DND-41 (cell line): ENCODE measurements at regions not wholly inside any gene's neighbourhood (a gene's known extent, or its start where the extent isn't known, plus 50 kb on each side); places are given as distances from the start of the nearest gene placed in this dataset.

ENCODE experiments used
- ATAC-seq: fragments of 200-7000 bp; cut with Tn5 transposase; 3 replicates; pipeline ENCODE4 v1.9.1; 2021; ENCODE audit warnings: low read depth; ENCODE audit not compliant: insufficient read depth
- DNase-seq: peaks from one replicate; pipeline ENCODE4 v3.0.0-alpha.2; 2020
- H2AFZ ChIP-seq: 2 replicates; pipeline ENCODE4 v1.6.0; 2012; ENCODE audit warnings: low read depth, low read length
- H3K27ac ChIP-seq: 2 replicates; pipeline ENCODE4 v1.5.1; 2012; ENCODE audit warnings: low read length, inconsistent platforms
- H3K27me3 ChIP-seq: fragments of 200-600 bp; sonication (generic); 2 replicates; pipeline ENCODE4 v1.6.0; 2012; ENCODE audit warnings: low read length, mild to moderate bottlenecking, inconsistent platforms; ENCODE audit not compliant: insufficient read depth, poor library complexity
- H3K36me3 ChIP-seq: 2 replicates; pipeline ENCODE4 v1.5.1; 2012; ENCODE audit warnings: low read length, inconsistent platforms; ENCODE audit not compliant: insufficient read depth
- H3K4me1 ChIP-seq: 2 replicates; pipeline ENCODE4 v1.5.1; 2012; ENCODE audit warnings: mild to moderate bottlenecking, low read length; ENCODE audit not compliant: insufficient read depth
- H3K4me2 ChIP-seq: 2 replicates; pipeline ENCODE4 v1.6.0; 2012; ENCODE audit warnings: mild to moderate bottlenecking, moderate library complexity, low read length, inconsistent platforms; ENCODE audit not compliant: insufficient read depth
- H3K4me3 ChIP-seq, 2 experiments: fragments of 200-600 bp in 1 of 2; shearing (Covaris generic) in 1 of 2; 2 replicates each; pipeline ENCODE4 v1.5.1; 2012 to 2016; ENCODE audit warnings: inconsistent platforms in 2 of 2, low read length in 2 of 2, mild to moderate bottlenecking in 2 of 2, low read depth in 1 of 2, moderate library complexity in 1 of 2
- H3K79me2 ChIP-seq: 2 replicates; pipeline ENCODE4 v1.6.0; 2012; ENCODE audit warnings: low read length, inconsistent platforms; ENCODE audit not compliant: insufficient read depth
- H3K9ac ChIP-seq: 2 replicates; pipeline ENCODE4 v1.6.0; 2012; ENCODE audit warnings: low read depth, mild to moderate bottlenecking, inconsistent platforms, low read length, moderate library complexity
- H3K9me3 ChIP-seq: 2 replicates; pipeline ENCODE4 v1.5.1; 2012; ENCODE audit warnings: low read length, moderate library complexity, mild to moderate bottlenecking, inconsistent platforms; ENCODE audit not compliant: insufficient read depth, severe bottlenecking
- H4K20me1 ChIP-seq: 2 replicates; pipeline ENCODE4 v1.6.0; 2012; ENCODE audit warnings: low read length; ENCODE audit not compliant: insufficient read depth
- EZH2 ChIP-seq: IDR thresholded peaks from 3 replicates; pipeline ENCODE4 v1.6.1; 2012; ENCODE audit warnings: borderline replicate concordance, low read depth, mild to moderate bottlenecking, moderate library complexity, low read length, inconsistent platforms; ENCODE audit not compliant: severe bottlenecking
- TF ChIP-seq, protein P1 (sequence below): IDR thresholded peaks from 2 replicates; pipeline ENCODE4 v1.5.1; 2012; ENCODE audit warnings: borderline replicate concordance, low read length, moderate library complexity, mild to moderate bottlenecking; ENCODE audit not compliant: poor library complexity, severe bottlenecking; ENCODE audit errors: extremely low read depth

DNA sequence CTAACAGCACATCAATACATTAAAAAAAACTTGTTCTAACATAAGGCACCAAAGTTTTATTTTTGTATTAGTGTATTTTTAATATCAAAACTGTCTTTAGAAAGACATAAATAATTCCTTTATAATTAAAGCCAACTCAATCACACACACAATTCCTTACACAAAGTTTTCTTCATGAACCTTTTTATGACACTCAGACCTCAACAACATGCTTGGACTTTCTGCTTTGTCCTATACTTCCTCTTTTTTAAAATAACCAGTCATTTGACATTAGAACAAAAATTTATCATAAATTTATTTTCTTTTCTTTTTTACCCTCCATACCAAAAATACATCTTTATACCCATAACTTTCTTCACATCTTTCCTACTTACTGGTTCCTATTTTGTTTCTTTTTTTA lies 292.0 kb upstream of the ARID1B start:
- Histone ChIP-seq H3K9ac (no peak overlapping the region), H3K36me3 (no peaks in the 10 kb centered on the region), H2AFZ (no peak overlapping the region), H3K79me2 (no peaks in the 10 kb centered on the region), H3K9me3 (no peaks in the 10 kb centered on the region), H3K27ac (no peak overlapping the region), H3K27me3 (no peaks in the 10 kb centered on the region), H3K4me2 (no peak overlapping the region), H3K4me1 (no peaks in the 10 kb centered on the region), H4K20me1 (no peaks in the 10 kb centered on the region), H3K4me3 (no peak overlapping the region)
- ATAC-seq (no peak), DNase-seq (no peak)
- TF ChIP-seq, protein P1, sequence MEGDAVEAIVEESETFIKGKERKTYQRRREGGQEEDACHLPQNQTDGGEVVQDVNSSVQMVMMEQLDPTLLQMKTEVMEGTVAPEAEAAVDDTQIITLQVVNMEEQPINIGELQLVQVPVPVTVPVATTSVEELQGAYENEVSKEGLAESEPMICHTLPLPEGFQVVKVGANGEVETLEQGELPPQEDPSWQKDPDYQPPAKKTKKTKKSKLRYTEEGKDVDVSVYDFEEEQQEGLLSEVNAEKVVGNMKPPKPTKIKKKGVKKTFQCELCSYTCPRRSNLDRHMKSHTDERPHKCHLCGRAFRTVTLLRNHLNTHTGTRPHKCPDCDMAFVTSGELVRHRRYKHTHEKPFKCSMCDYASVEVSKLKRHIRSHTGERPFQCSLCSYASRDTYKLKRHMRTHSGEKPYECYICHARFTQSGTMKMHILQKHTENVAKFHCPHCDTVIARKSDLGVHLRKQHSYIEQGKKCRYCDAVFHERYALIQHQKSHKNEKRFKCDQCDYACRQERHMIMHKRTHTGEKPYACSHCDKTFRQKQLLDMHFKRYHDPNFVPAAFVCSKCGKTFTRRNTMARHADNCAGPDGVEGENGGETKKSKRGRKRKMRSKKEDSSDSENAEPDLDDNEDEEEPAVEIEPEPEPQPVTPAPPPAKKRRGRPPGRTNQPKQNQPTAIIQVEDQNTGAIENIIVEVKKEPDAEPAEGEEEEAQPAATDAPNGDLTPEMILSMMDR = no peak
- no peak for TF ChIP-seq EZH2

DNA sequence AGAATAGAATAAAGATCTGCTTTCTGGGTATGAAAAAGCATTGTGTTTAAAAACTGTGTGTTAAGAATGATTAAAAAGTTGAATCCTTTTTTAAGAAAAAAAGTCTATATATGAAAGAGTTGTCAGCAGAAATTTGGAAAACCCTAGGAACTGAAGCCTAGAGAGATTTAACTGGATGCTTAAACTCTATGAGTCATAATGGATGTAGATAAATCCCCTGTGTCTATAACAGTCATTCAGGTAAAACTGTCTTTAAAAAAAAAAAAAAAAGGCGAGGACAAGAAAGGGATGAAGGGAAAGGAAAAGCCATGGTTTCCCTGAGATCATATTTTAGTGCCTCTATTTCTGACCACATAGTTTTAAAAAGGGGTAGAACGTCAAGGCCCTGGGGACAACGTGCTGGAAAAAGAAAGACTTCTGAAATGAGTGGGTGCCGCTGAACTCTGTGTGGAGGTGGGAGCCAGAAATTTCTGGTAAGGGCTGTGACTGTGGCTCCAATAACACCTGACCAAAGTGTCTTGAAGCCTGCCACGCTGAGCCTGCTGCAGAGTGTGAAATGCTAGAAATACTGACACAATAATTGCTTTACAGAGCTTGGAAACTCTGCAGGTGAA lies 302.6 kb upstream of the ARID1B start:
- Histone ChIP-seq H3K4me2 (no peak overlapping the region), H3K79me2 (no peaks in the 10 kb centered on the region), H3K27me3 (no peaks in the 10 kb centered on the region), H4K20me1 (no peaks in the 10 kb centered on the region), H3K9me3 (no peaks in the 10 kb centered on the region), H3K4me1 (no peaks in the 10 kb centered on the region), H2AFZ (no peak overlapping the region), H3K9ac (no peak overlapping the region), H3K36me3 (no peaks in the 10 kb centered on the region), H3K4me3 (no peak overlapping the region), H3K27ac (no peak overlapping the region)
- no peak for DNase-seq
- TF ChIP-seq, protein P1 = no peak
- no peak for TF ChIP-seq EZH2
- no peak for ATAC-seq

DNA sequence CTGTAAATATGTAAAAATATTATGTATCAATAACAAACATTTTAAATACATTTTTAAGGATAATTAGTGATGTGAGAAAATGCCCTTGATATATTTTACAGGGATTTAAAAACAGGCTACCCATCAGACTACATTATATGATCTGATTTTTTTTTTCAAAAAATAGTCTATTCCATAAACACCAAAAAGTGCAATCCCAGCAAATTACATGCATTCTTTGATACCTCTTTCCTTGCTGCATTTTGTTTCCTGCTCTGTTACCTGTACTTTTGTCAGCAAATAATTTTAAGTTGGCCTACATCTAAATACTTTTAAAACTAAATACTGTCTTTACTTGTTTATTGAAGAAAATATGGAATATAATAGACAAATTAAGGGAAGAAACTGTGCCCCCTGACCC lies 306.2 kb upstream of the ARID1B start:
- no peak overlapping the region for H3K9ac ChIP-seq
- DNase-seq (no peak), ATAC-seq (no peak)
- no peaks in the 10 kb centered on the region for H3K4me1 ChIP-seq
- no peak overlapping the region for H2AFZ ChIP-seq
- H3K9me3 ChIP-seq = no peaks in the 10 kb centered on the region
- TF ChIP-seq, protein P1 = no peak
- TF ChIP-seq EZH2 = no peak
- no peak overlapping the region for H3K4me2 ChIP-seq
- H3K79me2 ChIP-seq = no peaks in the 10 kb centered on the region
- no peaks in the 10 kb centered on the region for H3K36me3 ChIP-seq
- no peak overlapping the region for H3K4me3 ChIP-seq
- H3K27ac ChIP-seq = no peak overlapping the region
- H3K27me3 ChIP-seq = no peaks in the 10 kb centered on the region
- no peaks in the 10 kb centered on the region for H4K20me1 ChIP-seq
